Effector memory CD4-positive, alpha-beta T cell (primary cell): ENCODE measurements at regions not wholly inside any gene's neighbourhood (a gene's known extent, or its start where the extent isn't known, plus 50 kb on each side); places are given as distances from the start of the nearest gene placed in this dataset.

Experiments
- DNase-seq, 3 donors: peaks; one replicate each; pipeline ENCODE4 v3.0.0-alpha.2; 2020
- H3K27ac ChIP-seq: 2 replicates; pipeline ENCODE4 v1.7.0; 2013; ENCODE audit warnings: mild to moderate bottlenecking, low read length, moderate library complexity; ENCODE audit not compliant: insufficient read depth, poor library complexity, severe bottlenecking
- H3K27me3 ChIP-seq: replicated peaks from 2 replicates; pipeline ENCODE4 v1.7.0; 2013; ENCODE audit warnings: mild to moderate bottlenecking, low read length; ENCODE audit not compliant: insufficient read depth, control insufficient read depth, poor library complexity, severe bottlenecking
- H3K36me3 ChIP-seq: 2 replicates; pipeline ENCODE4 v1.7.0; 2013; ENCODE audit warnings: mild to moderate bottlenecking, low read length, moderate library complexity; ENCODE audit not compliant: control insufficient read depth, insufficient read depth
- H3K4me1 ChIP-seq: 2 replicates; pipeline ENCODE4 v1.7.0; 2013; ENCODE audit warnings: low read length, mild to moderate bottlenecking; ENCODE audit not compliant: control insufficient read depth, insufficient read depth, poor library complexity, severe bottlenecking
- H3K4me3 ChIP-seq: 2 replicates; pipeline ENCODE4 v1.7.0; 2013; ENCODE audit warnings: low read length, low read depth, mild to moderate bottlenecking; ENCODE audit not compliant: insufficient read depth, poor library complexity, severe bottlenecking
- H3K9me3 ChIP-seq: 2 replicates; pipeline ENCODE4 v1.7.0; 2013; ENCODE audit warnings: mild to moderate bottlenecking, low read length, moderate library complexity; ENCODE audit not compliant: control insufficient read depth

- H3K36me3 ChIP-seq: no peaks in the 10 kb centered on the region
- no peak for DNase-seq
- no peak overlapping the region for H3K4me3 ChIP-seq
- no peaks in the 10 kb centered on the region for H3K4me1 ChIP-seq
- no peaks in the 10 kb centered on the region for H3K9me3 ChIP-seq
- H3K27ac ChIP-seq: no peak overlapping the region
- no peaks in the 10 kb centered on the region for H3K27me3 ChIP-seq
Observed at GRCh38 chrX:140346729-140347128, 158.1 kb downstream of the SOX3 start.

DNA sequence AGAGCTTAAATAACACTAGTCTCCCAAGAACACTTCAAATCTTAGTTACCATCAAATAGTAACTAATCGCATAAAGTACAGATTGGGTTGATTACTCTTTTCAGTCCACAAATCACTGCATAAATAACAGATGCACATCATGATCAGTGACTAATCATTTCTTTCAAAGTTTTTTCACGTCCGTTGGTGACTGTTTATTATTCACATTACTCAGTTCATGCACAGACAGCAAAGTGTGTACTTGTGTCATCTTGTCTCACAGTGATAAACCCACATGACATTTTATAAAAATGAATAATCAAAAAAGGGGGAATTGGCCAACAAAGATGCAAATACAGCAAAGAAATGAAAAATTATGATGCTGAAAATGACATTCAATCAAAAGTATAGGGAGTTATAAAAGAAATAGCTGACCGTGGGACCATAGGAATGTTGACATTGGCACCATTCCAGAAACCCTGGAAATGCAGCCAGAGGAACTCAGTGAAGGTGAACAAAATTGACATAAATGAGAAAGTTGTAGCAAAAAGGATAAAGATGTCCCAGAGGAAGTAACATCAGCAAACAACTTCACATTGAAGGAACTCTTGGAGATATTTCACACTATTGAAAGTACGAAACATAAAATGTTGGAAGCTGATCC lies 161.5 kb downstream of the SOX3 start:
- Histone ChIP-seq H3K9me3 (no peaks in the 10 kb centered on the region), H3K4me1 (no peaks in the 10 kb centered on the region), H3K27me3 (no peaks in the 10 kb centered on the region), H3K27ac (no peak overlapping the region), H3K4me3 (no peak overlapping the region), H3K36me3 (no peaks in the 10 kb centered on the region)
- DNase-seq: no peak

DNA sequence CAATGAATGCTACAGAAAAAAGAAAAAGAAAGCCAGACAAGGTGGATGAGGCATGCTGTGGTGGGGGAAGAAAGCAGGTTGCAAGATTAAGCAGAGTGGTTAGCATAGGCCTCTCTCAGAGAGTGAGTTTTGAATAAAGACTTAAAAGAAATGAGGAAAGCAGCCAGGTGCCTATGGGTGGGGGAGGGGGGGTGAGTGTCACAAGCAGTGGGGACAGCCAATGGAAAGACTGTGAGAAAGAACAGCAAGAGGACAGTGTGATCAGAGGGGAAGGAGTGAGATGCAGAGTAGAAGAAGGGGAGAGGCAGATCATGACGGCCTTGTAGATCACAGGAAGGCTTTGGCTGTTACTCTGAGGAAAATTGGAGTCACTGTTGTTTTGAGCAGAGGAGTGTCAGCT lies 162.5 kb downstream of the SOX3 start:
- H3K9me3 ChIP-seq: no peaks in the 10 kb centered on the region
- no peaks in the 10 kb centered on the region for H3K36me3 ChIP-seq
- H3K4me1 ChIP-seq: no peaks in the 10 kb centered on the region
- no peak for DNase-seq
- H3K27ac ChIP-seq: no peak overlapping the region
- H3K4me3 ChIP-seq: no peak overlapping the region
- no peaks in the 10 kb centered on the region for H3K27me3 ChIP-seq

- Histone ChIP-seq H3K9me3 (no peaks in the 10 kb centered on the region), H3K4me3 (no peak overlapping the region)
Observed at GRCh38 chrX:140337263-140337662, 167.6 kb downstream of the SOX3 start.

DNA sequence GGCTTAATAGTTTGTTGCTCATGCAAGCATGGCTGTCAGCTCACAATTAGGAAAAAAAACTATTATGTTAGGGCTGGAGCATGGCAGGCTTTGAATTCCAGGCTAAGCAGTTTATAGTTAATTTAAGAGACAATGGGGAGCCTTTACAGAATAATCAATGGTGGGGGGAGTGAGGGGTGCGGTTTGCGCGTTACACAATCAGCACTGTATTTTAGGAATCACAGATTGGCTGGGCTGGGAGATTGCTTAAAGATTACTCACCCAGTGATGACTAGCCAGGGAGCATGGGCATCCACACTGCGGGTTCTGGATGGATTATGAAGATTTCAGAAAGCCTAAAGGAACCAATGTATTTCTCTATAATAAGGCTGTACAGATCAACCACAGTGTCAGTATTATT lies 186.6 kb downstream of the SOX3 start:
- no peaks in the 10 kb centered on the region for H3K27me3 ChIP-seq
- no peak for DNase-seq
- no peak overlapping the region for H3K4me3 ChIP-seq
- no peaks in the 10 kb centered on the region for H3K9me3 ChIP-seq
- H3K36me3 ChIP-seq: no peaks in the 10 kb centered on the region
- H3K4me1 ChIP-seq: no peaks in the 10 kb centered on the region
- H3K27ac ChIP-seq: no peak overlapping the region

More at GRCh38 chrX:140337263-140337662, 167.6 kb downstream of the SOX3 start:
- Histone ChIP-seq H3K36me3 (no peaks in the 10 kb centered on the region), H3K4me1 (no peaks in the 10 kb centered on the region), H3K27me3 (no peaks in the 10 kb centered on the region), H3K27ac (no peak overlapping the region)
- DNase-seq: no peak

DNA sequence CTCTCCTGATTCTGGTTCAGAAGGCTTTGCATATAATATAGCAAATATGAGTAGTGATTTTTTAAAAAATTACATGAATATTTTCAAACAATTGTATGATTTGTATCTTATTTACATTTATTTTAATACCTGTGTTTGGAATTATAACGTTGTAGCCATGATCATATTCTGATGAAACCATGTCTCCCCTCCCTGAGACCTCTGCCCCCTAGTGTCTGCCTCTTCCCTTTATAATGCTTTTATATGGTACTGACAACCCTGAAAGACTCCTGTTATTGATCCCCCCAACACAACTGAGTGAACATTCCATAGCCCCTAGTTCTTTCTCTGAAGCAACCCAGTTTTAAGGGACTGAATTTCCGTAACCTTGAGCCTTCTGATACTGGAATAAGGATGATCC lies 187.4 kb downstream of the SOX3 start:
- Histone ChIP-seq H3K27ac (no peak overlapping the region), H3K4me1 (no peaks in the 10 kb centered on the region), H3K36me3 (no peaks in the 10 kb centered on the region), H3K9me3 (no peaks in the 10 kb centered on the region), H3K27me3 (no peaks in the 10 kb centered on the region), H3K4me3 (no peak overlapping the region)
- DNase-seq: no peak

DNA sequence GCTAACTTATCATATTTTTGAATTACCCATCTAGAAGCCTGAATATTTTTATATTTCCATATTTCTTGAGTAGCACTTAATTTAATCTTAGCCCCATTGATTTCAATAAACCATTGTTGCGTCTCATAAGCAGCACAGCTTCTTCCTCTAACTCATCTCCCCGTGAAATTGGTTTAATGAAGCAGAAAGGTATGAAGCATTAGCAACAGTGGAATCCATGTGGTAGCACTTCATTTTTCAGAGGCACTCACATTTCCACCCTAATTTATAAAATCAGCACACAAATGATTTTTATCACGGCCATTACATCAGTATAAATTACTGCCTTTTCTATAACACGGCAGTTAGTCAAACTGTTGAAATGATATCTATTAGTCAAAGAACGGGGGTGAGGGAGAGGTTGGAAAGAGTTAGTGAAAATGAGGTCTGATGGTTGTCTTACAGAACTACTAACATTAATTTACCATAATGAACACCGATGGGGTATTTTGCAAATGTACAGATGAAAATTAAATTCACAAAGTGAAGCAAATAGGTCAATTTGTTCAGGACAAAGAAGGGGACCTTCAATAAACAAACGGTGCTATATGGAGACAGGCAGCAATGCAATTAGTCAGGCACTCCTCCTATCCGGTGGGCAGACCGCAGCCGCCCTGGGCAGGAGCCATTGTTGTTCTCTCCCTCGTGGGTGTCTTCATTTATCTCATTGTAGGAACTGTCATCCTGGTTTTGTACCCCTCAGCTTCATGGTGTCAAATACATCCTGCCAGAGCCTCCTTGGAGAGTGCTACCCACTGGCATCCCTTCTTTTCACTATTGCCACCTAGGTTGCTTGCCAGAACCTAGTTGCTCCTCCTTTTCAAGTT lies 205.7 kb downstream of the SOX3 start:
- no peak for DNase-seq

DNA sequence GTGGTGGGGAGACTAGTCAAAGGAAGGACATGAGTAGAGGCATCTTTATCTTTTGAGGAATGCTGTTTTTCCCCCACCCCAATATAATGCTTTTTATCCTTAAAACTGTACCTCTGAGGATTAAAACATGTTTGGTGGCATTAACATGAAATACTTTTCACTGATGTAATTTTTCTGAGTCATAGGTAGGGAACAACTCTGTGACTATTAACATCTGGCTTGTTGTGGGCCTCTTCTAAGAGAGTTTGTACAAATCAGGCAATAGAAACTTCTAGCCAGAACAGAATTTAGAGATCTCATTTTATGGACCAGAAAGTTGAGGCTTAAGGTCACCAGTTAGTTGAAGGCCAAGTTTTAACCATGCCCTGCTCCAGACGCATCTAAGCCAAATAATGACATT lies 207.6 kb downstream of the SOX3 start:
- H3K4me1 ChIP-seq: no peaks in the 10 kb centered on the region
- no peak overlapping the region for H3K27ac ChIP-seq
- DNase-seq: no peak
- H3K9me3 ChIP-seq: no peaks in the 10 kb centered on the region
- H3K27me3 ChIP-seq: no peaks in the 10 kb centered on the region
- no peaks in the 10 kb centered on the region for H3K36me3 ChIP-seq
- H3K4me3 ChIP-seq: no peak overlapping the region

More for the DNA sequence above, 205.7 kb downstream of the SOX3 start:
- Histone ChIP-seq H3K4me1 (no peaks in the 10 kb centered on the region), H3K36me3 (no peaks in the 10 kb centered on the region), H3K27ac (no peak overlapping the region), H3K27me3 (no peaks in the 10 kb centered on the region), H3K9me3 (no peaks in the 10 kb centered on the region), H3K4me3 (no peak overlapping the region)

DNA sequence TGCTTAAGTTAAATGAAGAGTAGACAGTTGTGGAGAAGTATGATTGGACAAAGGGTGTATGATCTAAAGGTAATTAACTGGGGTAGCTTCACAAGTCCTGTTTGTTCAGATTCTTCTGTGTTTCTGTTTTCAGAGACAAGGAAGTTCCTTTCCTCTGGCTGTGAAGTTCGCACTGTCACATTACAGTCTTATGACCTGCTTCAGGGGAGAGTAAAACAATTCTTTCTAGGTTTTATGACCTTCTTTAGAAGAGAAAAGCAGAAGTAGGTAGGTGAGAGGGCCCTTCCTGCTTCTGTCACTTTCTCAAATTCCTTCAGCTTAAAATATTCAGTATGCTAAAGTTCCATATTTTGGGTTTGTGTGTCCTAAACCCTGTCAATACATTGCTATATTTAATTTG lies 211.9 kb downstream of the SOX3 start:
- Histone ChIP-seq H3K36me3 (no peaks in the 10 kb centered on the region), H3K27me3 (no peaks in the 10 kb centered on the region), H3K9me3 (no peaks in the 10 kb centered on the region), H3K4me3 (no peak overlapping the region), H3K4me1 (no peaks in the 10 kb centered on the region), H3K27ac (no peak overlapping the region)
- no peak for DNase-seq

GRCh38 chrX:140292188-140292587 lies 212.7 kb downstream of the SOX3 start:
- no peaks in the 10 kb centered on the region for H3K27me3 ChIP-seq

More at GRCh38 chrX:140292188-140292587, 212.7 kb downstream of the SOX3 start:
- Histone ChIP-seq H3K27ac (no peak overlapping the region), H3K9me3 (no peaks in the 10 kb centered on the region), H3K4me1 (no peaks in the 10 kb centered on the region), H3K36me3 (no peaks in the 10 kb centered on the region), H3K4me3 (no peak overlapping the region)
- no peak for DNase-seq
